ENCODE measurements at regions not wholly inside any gene's neighbourhood (a gene's known extent, or its start where the extent isn't known, plus 50 kb on each side); places are given as distances from the start of the nearest gene placed in this dataset.

DNA sequence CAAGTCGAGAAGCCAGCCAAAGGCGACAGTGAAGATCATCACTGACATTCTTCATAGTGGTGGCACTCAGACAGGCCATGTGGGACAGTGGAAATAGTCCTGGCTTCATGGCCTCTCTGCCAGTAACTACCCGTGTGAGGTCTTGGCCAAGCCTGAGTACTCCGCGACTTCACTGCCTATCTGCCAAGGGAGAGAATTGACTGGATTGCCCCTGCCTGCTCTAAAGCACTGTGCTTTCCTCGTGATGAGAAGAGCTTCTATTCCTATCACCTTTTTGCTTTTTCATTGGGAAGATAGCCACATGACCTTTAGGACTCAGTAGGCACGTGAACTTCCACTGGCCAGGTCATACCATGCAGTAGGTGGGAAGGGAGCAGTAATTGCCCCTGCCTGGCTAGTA, 239.3 kb downstream of the HAUS1 start:
- peak overlapping the region; percentile 55; the same call in 1 of the 2 replicates for H3K4me2 ChIP-seq (ENCODE audit: low read depth, low read length)
- H3K27me3 ChIP-seq (replicated peaks; ENCODE audit: insufficient read depth, low read length): no peaks in the 10 kb centered on the region
- H3K9ac ChIP-seq (ENCODE audit: low read length): peak overlapping the region; percentile 50
- H2AFZ ChIP-seq (ENCODE audit: low read length): peak overlapping the region; percentile 40; the same call in 1 of the 2 replicates
- peaks cover 7% of the 10 kb centered on the region for H3K79me2 ChIP-seq (ENCODE audit: low read length)
- no peaks in the 10 kb centered on the region for H4K20me1 ChIP-seq (ENCODE audit: insufficient read depth, low read length)
- peaks cover 45% of the 10 kb centered on the region for H3K4me1 ChIP-seq (ENCODE audit: low read length)
- no peaks in the 10 kb centered on the region for H3K9me3 ChIP-seq (replicated peaks; ENCODE audit: insufficient read depth, low read length)
- H3K36me3 ChIP-seq (replicated peaks; ENCODE audit: insufficient read depth, low read length): no peaks in the 10 kb centered on the region
- H3K4me3 ChIP-seq (ENCODE audit: low read length): peak overlapping the region; percentile 6; the same call in 1 of the 2 replicates
- H3F3A ChIP-seq (ENCODE audit: insufficient read depth, low read length): peaks cover 31% of the 10 kb centered on the region
- TF ChIP-seq, protein P1, sequence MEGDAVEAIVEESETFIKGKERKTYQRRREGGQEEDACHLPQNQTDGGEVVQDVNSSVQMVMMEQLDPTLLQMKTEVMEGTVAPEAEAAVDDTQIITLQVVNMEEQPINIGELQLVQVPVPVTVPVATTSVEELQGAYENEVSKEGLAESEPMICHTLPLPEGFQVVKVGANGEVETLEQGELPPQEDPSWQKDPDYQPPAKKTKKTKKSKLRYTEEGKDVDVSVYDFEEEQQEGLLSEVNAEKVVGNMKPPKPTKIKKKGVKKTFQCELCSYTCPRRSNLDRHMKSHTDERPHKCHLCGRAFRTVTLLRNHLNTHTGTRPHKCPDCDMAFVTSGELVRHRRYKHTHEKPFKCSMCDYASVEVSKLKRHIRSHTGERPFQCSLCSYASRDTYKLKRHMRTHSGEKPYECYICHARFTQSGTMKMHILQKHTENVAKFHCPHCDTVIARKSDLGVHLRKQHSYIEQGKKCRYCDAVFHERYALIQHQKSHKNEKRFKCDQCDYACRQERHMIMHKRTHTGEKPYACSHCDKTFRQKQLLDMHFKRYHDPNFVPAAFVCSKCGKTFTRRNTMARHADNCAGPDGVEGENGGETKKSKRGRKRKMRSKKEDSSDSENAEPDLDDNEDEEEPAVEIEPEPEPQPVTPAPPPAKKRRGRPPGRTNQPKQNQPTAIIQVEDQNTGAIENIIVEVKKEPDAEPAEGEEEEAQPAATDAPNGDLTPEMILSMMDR (IDR thresholded peaks at IDR 0.05; ENCODE audit: low read length): no peak
- TF ChIP-seq EZH2phosphoT487 (IDR thresholded peaks at IDR 0.05; ENCODE audit: low read length) (no peak), EZH2 (optimal IDR thresholded peaks at IDR 0.05; ENCODE audit: low read depth, low read length) (no peak)
- peak overlapping the region; percentile 97 for H3K27ac ChIP-seq (ENCODE audit: low read length)
- H3K9me2 ChIP-seq (replicated peaks; ENCODE audit: insufficient read depth, low read length): no peaks in the 10 kb centered on the region
- no peak for DNase-seq

DNA sequence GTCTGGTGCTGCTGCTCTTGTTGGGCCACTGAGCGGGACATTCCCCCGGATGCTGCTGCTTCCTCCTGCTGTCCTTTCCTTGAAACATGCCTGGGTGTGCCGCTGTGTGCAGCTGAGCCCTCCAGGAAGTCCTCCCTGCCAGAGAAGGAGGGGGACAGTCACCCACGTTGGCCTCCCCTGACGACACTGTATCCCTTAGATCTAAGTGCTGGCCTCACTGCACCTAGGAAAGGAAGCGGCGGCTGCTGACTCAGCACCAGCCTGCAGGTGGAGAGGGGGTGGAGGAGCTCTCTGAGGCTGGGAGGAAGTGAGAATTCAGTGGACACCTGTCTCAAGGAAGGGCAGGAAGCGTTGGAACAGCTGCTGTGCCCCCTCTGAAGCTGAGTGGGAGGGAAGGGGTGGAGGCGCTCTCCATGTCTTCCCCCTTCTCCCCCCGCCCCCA, 239.8 kb downstream of the HAUS1 start:
- Histone ChIP-seq H2AFZ (ENCODE audit: low read length) (peak overlapping the region; percentile 40; the same call in 1 of the 2 replicates), H3K79me2 (ENCODE audit: low read length) (peaks cover 4% of the 10 kb centered on the region), H3K27ac (ENCODE audit: low read length) (peak overlapping the region; percentile 97), H3K9ac (ENCODE audit: low read length) (peak overlapping the region; percentile 52), H3K27me3 (replicated peaks; ENCODE audit: insufficient read depth, low read length) (no peaks in the 10 kb centered on the region), H3F3A (ENCODE audit: insufficient read depth, low read length) (peaks cover 31% of the 10 kb centered on the region), H3K9me2 (replicated peaks; ENCODE audit: insufficient read depth, low read length) (no peaks in the 10 kb centered on the region), H3K4me1 (ENCODE audit: low read length) (peaks cover 49% of the 10 kb centered on the region), H3K4me3 (ENCODE audit: low read length) (peak overlapping the region; percentile 6; the same call in 1 of the 2 replicates), H3K36me3 (replicated peaks; ENCODE audit: insufficient read depth, low read length) (no peaks in the 10 kb centered on the region), H4K20me1 (ENCODE audit: insufficient read depth, low read length) (no peaks in the 10 kb centered on the region), H3K4me2 (ENCODE audit: low read depth, low read length) (peak overlapping the region; percentile 55), H3K9me3 (replicated peaks; ENCODE audit: insufficient read depth, low read length) (no peaks in the 10 kb centered on the region)
- DNase-seq: peak; percentile 91
- TF ChIP-seq, protein P1 (IDR thresholded peaks at IDR 0.05; ENCODE audit: low read length): peak; percentile 11
- TF ChIP-seq EZH2 (optimal IDR thresholded peaks at IDR 0.05; ENCODE audit: low read depth, low read length): no peak

DNA sequence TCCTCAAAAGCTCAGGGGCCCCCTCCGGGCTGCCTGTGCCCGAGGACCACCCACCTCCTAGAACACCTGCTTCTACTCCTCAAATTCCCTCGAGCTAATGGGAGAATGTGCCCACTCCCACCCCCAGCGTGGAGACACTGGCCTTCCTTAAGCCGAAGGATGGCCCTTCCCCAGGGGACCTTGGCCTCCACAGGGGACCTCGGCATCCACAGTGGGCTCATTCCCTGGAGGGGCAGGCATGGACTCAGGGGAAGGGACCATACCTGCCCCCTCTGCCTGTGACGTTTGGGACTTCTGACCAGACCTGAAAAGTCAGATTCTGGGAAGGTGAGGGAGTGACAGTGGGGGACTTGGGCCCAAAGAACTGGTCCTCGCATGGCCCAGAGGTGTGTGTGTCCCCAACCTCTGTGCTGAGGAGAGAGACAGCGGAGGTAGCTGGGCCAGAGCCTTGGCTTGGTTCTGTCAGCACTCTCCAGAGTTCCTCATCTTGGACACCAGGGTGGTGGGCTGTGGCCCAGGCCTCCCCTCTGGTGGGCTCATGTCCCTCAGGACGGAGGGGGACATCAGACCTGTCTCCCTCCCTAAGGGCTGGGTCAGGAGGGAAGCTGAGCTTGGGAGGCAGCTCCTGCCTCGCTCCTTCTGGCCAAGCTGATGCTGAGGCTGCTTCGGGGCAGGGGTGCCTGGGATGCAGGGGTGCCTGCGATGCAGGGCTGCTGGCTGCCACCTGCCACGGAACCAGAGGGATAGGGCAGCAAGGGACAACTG, 240.4 kb downstream of the HAUS1 start:
- H3K79me2 ChIP-seq (ENCODE audit: low read length): peaks cover 4% of the 10 kb centered on the region; the same call in 1 of the 2 replicates
- peaks cover 31% of the 10 kb centered on the region for H3F3A ChIP-seq (ENCODE audit: insufficient read depth, low read length)
- no peaks in the 10 kb centered on the region for H3K27me3 ChIP-seq (replicated peaks; ENCODE audit: insufficient read depth, low read length)
- H3K27ac ChIP-seq (ENCODE audit: low read length): peak overlapping the region; percentile 97
- H3K36me3 ChIP-seq (replicated peaks; ENCODE audit: insufficient read depth, low read length): no peaks in the 10 kb centered on the region
- TF ChIP-seq, protein P1 (IDR thresholded peaks at IDR 0.05; ENCODE audit: low read length): no peak
- no peak for TF ChIP-seq EZH2phosphoT487 (IDR thresholded peaks at IDR 0.05; ENCODE audit: low read length)
- TF ChIP-seq EZH2 (optimal IDR thresholded peaks at IDR 0.05; ENCODE audit: low read depth, low read length): no peak
- no peaks in the 10 kb centered on the region for H3K9me3 ChIP-seq (replicated peaks; ENCODE audit: insufficient read depth, low read length)
- H4K20me1 ChIP-seq (ENCODE audit: insufficient read depth, low read length): no peaks in the 10 kb centered on the region
- peak overlapping the region; percentile 52 for H3K9ac ChIP-seq (ENCODE audit: low read length)
- H2AFZ ChIP-seq (ENCODE audit: low read length): peak overlapping the region; percentile 40; the same call in 1 of the 2 replicates
- peak overlapping the region; percentile 55 for H3K4me2 ChIP-seq (ENCODE audit: low read depth, low read length)
- H3K4me3 ChIP-seq (ENCODE audit: low read length): no peak overlapping the region
- no peaks in the 10 kb centered on the region for H3K9me2 ChIP-seq (replicated peaks; ENCODE audit: insufficient read depth, low read length)
- DNase-seq: no peak
- H3K4me1 ChIP-seq (ENCODE audit: low read length): peaks cover 49% of the 10 kb centered on the region

All from MM.1S (cell line).